HepG2 (cell line): ENCODE measurements at regions not wholly inside any gene's neighbourhood (a gene's known extent, or its start where the extent isn't known, plus 50 kb on each side); places are given as distances from the start of the nearest gene placed in this dataset.

ENCODE experiments used
- EZH2 ChIP-seq: conservative IDR thresholded peaks from 2 replicates; pipeline ENCODE4 v1.6.1; 2012; ENCODE audit warnings: mild to moderate bottlenecking, low read depth, low read length, moderate library complexity
- HNRNPH1 ChIP-seq: fragments of 200-400 bp; formaldehyde crosslinking; optimal IDR thresholded peaks from 2 replicates; pipeline ENCODE3; 2017; ENCODE audit warnings: mild to moderate bottlenecking, low read depth, low read length
- RAD21 ChIP-seq: fragments of 450-650 bp; formaldehyde crosslinking; IDR thresholded peaks from 2 replicates; pipeline ENCODE4 v1.5.0; 2020; ENCODE audit warnings: mild to moderate bottlenecking
- SIN3A ChIP-seq: IDR thresholded peaks from 2 replicates; pipeline ENCODE4 v1.6.1; 2011; ENCODE audit warnings: low read depth, mild to moderate bottlenecking, control low read depth, low read length, borderline replicate concordance
- SP140L ChIP-seq: sonication (generic); formaldehyde crosslinking; IDR thresholded peaks from 2 replicates; pipeline ENCODE4 v1.4.0; 2020; ENCODE audit warnings: missing genetic modification reagents, borderline replicate concordance
- ZBTB21 ChIP-seq: sonication (generic); formaldehyde crosslinking; IDR thresholded peaks from 2 replicates; pipeline ENCODE4 v1.4.0; 2020; ENCODE audit warnings: missing genetic modification reagents
- TF ChIP-seq, protein P1 (sequence below): sonication (generic); formaldehyde crosslinking; IDR thresholded peaks from 2 replicates; pipeline ENCODE4 v1.5.0; 2020; ENCODE audit warnings: mild to moderate bottlenecking, missing genetic modification reagents, moderate library complexity
- TF ChIP-seq, protein P2 (sequence below), 2 experiments: fragments of 450-650 bp in 1 of 2; sonication (generic) in 1 of 2; formaldehyde crosslinking in 1 of 2; IDR thresholded peaks; 2 replicates each; pipeline versions ENCODE4 v1.6.1 to v1.8.0; 2016 to 2022; ENCODE audit warnings: antibody characterized with exemption in 1 of 2, mild to moderate bottlenecking in 1 of 2, missing genetic modification reagents in 1 of 2

DNA sequence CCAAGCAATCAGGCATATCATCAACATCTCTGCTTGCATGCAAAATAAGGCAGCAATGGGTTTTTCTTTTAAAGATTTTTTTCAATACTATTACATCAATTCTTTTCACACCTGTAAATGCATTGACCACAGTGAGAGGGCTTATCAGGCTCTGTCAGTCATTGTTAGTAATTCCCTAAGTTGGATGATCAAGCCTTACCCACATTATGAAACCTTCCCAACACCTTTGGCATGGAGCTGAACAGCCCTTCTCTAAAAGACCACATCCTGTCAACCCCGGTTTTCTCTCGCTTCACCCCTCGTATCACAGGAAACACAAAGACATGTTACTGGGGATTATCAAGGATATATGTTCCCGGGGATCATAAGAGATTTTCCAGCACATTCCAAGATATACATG is 135.2 kb upstream of the SLC24A5 start:
- TF ChIP-seq HNRNPH1 = no peak
- TF ChIP-seq, protein P1, sequence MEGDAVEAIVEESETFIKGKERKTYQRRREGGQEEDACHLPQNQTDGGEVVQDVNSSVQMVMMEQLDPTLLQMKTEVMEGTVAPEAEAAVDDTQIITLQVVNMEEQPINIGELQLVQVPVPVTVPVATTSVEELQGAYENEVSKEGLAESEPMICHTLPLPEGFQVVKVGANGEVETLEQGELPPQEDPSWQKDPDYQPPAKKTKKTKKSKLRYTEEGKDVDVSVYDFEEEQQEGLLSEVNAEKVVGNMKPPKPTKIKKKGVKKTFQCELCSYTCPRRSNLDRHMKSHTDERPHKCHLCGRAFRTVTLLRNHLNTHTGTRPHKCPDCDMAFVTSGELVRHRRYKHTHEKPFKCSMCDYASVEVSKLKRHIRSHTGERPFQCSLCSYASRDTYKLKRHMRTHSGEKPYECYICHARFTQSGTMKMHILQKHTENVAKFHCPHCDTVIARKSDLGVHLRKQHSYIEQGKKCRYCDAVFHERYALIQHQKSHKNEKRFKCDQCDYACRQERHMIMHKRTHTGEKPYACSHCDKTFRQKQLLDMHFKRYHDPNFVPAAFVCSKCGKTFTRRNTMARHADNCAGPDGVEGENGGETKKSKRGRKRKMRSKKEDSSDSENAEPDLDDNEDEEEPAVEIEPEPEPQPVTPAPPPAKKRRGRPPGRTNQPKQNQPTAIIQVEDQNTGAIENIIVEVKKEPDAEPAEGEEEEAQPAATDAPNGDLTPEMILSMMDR (CRISPR knock-in tag) = no peak
- no peak for TF ChIP-seq RAD21
- TF ChIP-seq SIN3A = no peak
- TF ChIP-seq EZH2 = no peak
- no peak for TF ChIP-seq SP140L
- TF ChIP-seq, protein P2, sequence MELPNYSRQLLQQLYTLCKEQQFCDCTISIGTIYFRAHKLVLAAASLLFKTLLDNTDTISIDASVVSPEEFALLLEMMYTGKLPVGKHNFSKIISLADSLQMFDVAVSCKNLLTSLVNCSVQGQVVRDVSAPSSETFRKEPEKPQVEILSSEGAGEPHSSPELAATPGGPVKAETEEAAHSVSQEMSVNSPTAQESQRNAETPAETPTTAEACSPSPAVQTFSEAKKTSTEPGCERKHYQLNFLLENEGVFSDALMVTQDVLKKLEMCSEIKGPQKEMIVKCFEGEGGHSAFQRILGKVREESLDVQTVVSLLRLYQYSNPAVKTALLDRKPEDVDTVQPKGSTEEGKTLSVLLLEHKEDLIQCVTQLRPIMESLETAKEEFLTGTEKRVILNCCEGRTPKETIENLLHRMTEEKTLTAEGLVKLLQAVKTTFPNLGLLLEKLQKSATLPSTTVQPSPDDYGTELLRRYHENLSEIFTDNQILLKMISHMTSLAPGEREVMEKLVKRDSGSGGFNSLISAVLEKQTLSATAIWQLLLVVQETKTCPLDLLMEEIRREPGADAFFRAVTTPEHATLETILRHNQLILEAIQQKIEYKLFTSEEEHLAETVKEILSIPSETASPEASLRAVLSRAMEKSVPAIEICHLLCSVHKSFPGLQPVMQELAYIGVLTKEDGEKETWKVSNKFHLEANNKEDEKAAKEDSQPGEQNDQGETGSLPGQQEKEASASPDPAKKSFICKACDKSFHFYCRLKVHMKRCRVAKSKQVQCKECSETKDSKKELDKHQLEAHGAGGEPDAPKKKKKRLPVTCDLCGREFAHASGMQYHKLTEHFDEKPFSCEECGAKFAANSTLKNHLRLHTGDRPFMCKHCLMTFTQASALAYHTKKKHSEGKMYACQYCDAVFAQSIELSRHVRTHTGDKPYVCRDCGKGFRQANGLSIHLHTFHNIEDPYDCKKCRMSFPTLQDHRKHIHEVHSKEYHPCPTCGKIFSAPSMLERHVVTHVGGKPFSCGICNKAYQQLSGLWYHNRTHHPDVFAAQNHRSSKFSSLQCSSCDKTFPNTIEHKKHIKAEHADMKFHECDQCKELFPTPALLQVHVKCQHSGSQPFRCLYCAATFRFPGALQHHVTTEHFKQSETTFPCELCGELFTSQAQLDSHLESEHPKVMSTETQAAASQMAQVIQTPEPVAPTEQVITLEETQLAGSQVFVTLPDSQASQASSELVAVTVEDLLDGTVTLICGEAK (IDR thresholded peaks at IDR 0.05) = no peak
- TF ChIP-seq, protein P2 (CRISPR knock-in tag; IDR thresholded peaks at IDR 0.05) = no peak
- TF ChIP-seq ZBTB21 (CRISPR knock-in tag) = no peak
